ENCODE measurements at regions not wholly inside any gene's neighbourhood (a gene's known extent, or its start where the extent isn't known, plus 50 kb on each side); places are given as distances from the start of the nearest gene placed in this dataset.

DNA sequence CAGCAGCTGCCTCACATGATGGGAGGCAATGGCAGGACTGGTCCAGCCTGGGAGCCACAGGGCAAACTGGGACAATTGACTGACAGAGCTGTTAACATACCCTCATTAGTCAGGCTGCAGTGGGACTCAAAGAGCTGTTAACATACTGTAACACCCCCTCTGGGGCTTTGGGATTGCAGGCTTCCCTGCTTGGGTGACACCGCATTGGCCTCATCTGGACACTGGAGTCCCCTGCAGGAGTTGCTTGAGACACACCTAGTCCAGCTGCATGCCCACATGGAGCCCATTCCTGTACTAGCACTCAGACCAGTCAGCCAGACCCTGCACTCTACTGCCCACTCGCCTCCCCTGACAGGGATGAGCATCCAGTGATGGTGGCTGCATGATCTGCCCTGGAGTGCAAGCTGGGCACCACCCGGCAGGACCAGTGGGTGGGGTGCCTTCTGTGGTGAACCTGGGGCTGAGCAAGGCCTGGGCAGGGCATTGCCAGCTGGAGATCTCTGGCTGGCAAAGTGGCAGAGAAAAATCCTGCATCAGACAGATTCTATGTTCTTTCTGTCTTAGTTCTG lies 138.8 kb downstream of the DTHD1 start:
- intact Hi-C loops (cut with micrococcal nuclease; ENCODE audit: unreplicated experiment) = no loop called here
- Histone ChIP-seq H3K4me1 (replicated peaks; ENCODE audit: insufficient read depth) (no peaks in the 10 kb centered on the region), H3K27me3 (ENCODE audit: insufficient read depth, low read depth) (no peaks in the 10 kb centered on the region), H3K27ac (no peak overlapping the region), H3K4me2 (no peak overlapping the region), H3K36me3 (ENCODE audit: low read depth) (no peaks in the 10 kb centered on the region), H4K20me1 (ENCODE audit: insufficient read depth) (no peaks in the 10 kb centered on the region), H3K79me2 (ENCODE audit: low read depth) (no peaks in the 10 kb centered on the region), H3F3A (ENCODE audit: insufficient read depth, low read depth) (no peaks in the 10 kb centered on the region), H3K4me3 (no peak overlapping the region), H2AFZ (no peak overlapping the region), H3K9me2 (ENCODE audit: insufficient read depth) (no peaks in the 10 kb centered on the region), H3K9me3 (ENCODE audit: insufficient read depth, low read depth) (no peaks in the 10 kb centered on the region)
- TF ChIP-seq, protein P1, sequence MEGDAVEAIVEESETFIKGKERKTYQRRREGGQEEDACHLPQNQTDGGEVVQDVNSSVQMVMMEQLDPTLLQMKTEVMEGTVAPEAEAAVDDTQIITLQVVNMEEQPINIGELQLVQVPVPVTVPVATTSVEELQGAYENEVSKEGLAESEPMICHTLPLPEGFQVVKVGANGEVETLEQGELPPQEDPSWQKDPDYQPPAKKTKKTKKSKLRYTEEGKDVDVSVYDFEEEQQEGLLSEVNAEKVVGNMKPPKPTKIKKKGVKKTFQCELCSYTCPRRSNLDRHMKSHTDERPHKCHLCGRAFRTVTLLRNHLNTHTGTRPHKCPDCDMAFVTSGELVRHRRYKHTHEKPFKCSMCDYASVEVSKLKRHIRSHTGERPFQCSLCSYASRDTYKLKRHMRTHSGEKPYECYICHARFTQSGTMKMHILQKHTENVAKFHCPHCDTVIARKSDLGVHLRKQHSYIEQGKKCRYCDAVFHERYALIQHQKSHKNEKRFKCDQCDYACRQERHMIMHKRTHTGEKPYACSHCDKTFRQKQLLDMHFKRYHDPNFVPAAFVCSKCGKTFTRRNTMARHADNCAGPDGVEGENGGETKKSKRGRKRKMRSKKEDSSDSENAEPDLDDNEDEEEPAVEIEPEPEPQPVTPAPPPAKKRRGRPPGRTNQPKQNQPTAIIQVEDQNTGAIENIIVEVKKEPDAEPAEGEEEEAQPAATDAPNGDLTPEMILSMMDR (conservative IDR thresholded peaks at IDR 0.05) = no peak
- TF ChIP-seq EZH2 (IDR thresholded peaks at IDR 0.05; ENCODE audit: low read depth) = no peak
- no peak for DNase-seq
- ChIA-PET CTCF (no interaction called here), POLR2A (ENCODE audit: unreplicated experiment) (no interaction called here)
- BruUV-seq (replicated peaks) = no TSS peak

GRCh38 chr4:36422607-36423006 lies 141.2 kb downstream of the DTHD1 start:
- no TSS peak for BruUV-seq (replicated peaks)
- TF ChIP-seq, protein P1 (conservative IDR thresholded peaks at IDR 0.05) = no peak
- no peak for TF ChIP-seq EZH2 (IDR thresholded peaks at IDR 0.05; ENCODE audit: low read depth)
- CTCF ChIA-PET = interaction anchor here (1.3 kb wide), 1 partner anchor 23 kb away, joined by 3 read pairs; no protein-coding TSS in a partner anchor

GRCh38 chr4:36426741-36427140 lies 145.3 kb downstream of the DTHD1 start:
- Histone ChIP-seq H3K9me3 (ENCODE audit: insufficient read depth, low read depth) (no peaks in the 10 kb centered on the region), H4K20me1 (ENCODE audit: insufficient read depth) (no peaks in the 10 kb centered on the region), H3K27ac (no peak overlapping the region), H3K9me2 (ENCODE audit: insufficient read depth) (no peaks in the 10 kb centered on the region; the same call in 1 of the 2 replicates), H3K36me3 (ENCODE audit: low read depth) (no peaks in the 10 kb centered on the region), H2AFZ (no peak overlapping the region), H3K4me1 (replicated peaks; ENCODE audit: insufficient read depth) (no peaks in the 10 kb centered on the region), H3K27me3 (ENCODE audit: insufficient read depth, low read depth) (no peaks in the 10 kb centered on the region), H3K4me3 (no peak overlapping the region), H3K4me2 (no peak overlapping the region), H3F3A (ENCODE audit: insufficient read depth, low read depth) (no peaks in the 10 kb centered on the region), H3K79me2 (ENCODE audit: low read depth) (no peaks in the 10 kb centered on the region)
- no TSS peak for BruUV-seq (replicated peaks)
- POLR2A ChIA-PET (ENCODE audit: unreplicated experiment) = no interaction called here
- intact Hi-C loops (cut with micrococcal nuclease; ENCODE audit: unreplicated experiment) = no loop called here
- CTCF ChIA-PET = no interaction called here
- DNase-seq = no peak
- TF ChIP-seq, protein P1 (conservative IDR thresholded peaks at IDR 0.05) = no peak
- no peak for TF ChIP-seq EZH2 (IDR thresholded peaks at IDR 0.05; ENCODE audit: low read depth)

More at GRCh38 chr4:36422607-36423006, 141.2 kb downstream of the DTHD1 start:
- Histone ChIP-seq H3K27ac (no peak overlapping the region), H4K20me1 (ENCODE audit: insufficient read depth) (no peaks in the 10 kb centered on the region), H3K27me3 (ENCODE audit: insufficient read depth, low read depth) (no peaks in the 10 kb centered on the region), H3K9me3 (ENCODE audit: insufficient read depth, low read depth) (no peaks in the 10 kb centered on the region), H3K36me3 (ENCODE audit: low read depth) (no peaks in the 10 kb centered on the region), H3K9me2 (ENCODE audit: insufficient read depth) (no peaks in the 10 kb centered on the region), H3K4me1 (replicated peaks; ENCODE audit: insufficient read depth) (no peaks in the 10 kb centered on the region), H2AFZ (no peak overlapping the region), H3F3A (ENCODE audit: insufficient read depth, low read depth) (no peaks in the 10 kb centered on the region), H3K4me2 (no peak overlapping the region), H3K4me3 (no peak overlapping the region), H3K79me2 (ENCODE audit: low read depth) (no peaks in the 10 kb centered on the region)
- DNase-seq = no peak
- intact Hi-C loops (cut with micrococcal nuclease; ENCODE audit: unreplicated experiment) = no loop called here
- POLR2A ChIA-PET (ENCODE audit: unreplicated experiment) = interaction anchor here (0.5 kb wide), 1 partner anchor 370 kb away, joined by 8 read pairs; no protein-coding TSS in a partner anchor

Measured in PC-9 (cell line).